ENCODE measurements at regions not wholly inside any gene's neighbourhood (a gene's known extent, or its start where the extent isn't known, plus 50 kb on each side); places are given as distances from the start of the nearest gene placed in this dataset.
A peak's percentile ranks its signal among the peaks of the same experiment; 100 is the strongest.

- TF ChIP-seq CTCF (IDR thresholded peaks at IDR 0.05; ENCODE audit: low read depth, low read length): no peak
- H3K4me3 ChIP-seq (replicated peaks in 1 of 2; ENCODE audit: low read depth in 2 of 2, low read length in 2 of 2): no peak overlapping the region
Measured at GRCh38 chr14:42556551-42556950, 949.9 kb downstream of the LRFN5 start.

GRCh38 chr14:42555365-42555764 lies 948.7 kb downstream of the LRFN5 start:
- DNase-seq (ENCODE audit: low read depth in 2 of 2): no peak
- no peak for TF ChIP-seq CTCF (IDR thresholded peaks at IDR 0.05; ENCODE audit: low read depth, low read length)

More at GRCh38 chr14:42556551-42556950, 949.9 kb downstream of the LRFN5 start:
- no peak for DNase-seq (ENCODE audit: low read depth in 2 of 2)

GRCh38 chr14:42554091-42554490 lies 947.4 kb downstream of the LRFN5 start:
- no peak for TF ChIP-seq CTCF (IDR thresholded peaks at IDR 0.05; ENCODE audit: low read depth, low read length)

More at GRCh38 chr14:42555365-42555764, 948.7 kb downstream of the LRFN5 start:
- H3K4me3 ChIP-seq (replicated peaks in 1 of 2; ENCODE audit: low read depth in 2 of 2, low read length in 2 of 2): no peak overlapping the region

GRCh38 chr14:42550310-42550709 lies 943.6 kb downstream of the LRFN5 start:
- TF ChIP-seq CTCF (IDR thresholded peaks at IDR 0.05; ENCODE audit: low read depth, low read length): no peak
- DNase-seq (ENCODE audit: low read depth in 2 of 2): no peak
- no peak overlapping the region for H3K4me3 ChIP-seq (replicated peaks in 1 of 2; ENCODE audit: low read depth in 2 of 2, low read length in 2 of 2)

More at GRCh38 chr14:42554091-42554490, 947.4 kb downstream of the LRFN5 start:
- DNase-seq (ENCODE audit: low read depth in 2 of 2): no peak
- H3K4me3 ChIP-seq (replicated peaks in 1 of 2; ENCODE audit: low read depth in 2 of 2, low read length in 2 of 2): no peak overlapping the region

- H3K4me3 ChIP-seq (replicated peaks in 1 of 2; ENCODE audit: low read depth in 2 of 2, low read length in 2 of 2): no peak overlapping the region
- TF ChIP-seq CTCF (IDR thresholded peaks at IDR 0.05; ENCODE audit: low read depth, low read length): no peak
- DNase-seq (ENCODE audit: low read depth in 2 of 2): no peak
Measured at GRCh38 chr14:42548349-42548748, 941.7 kb downstream of the LRFN5 start.

- DNase-seq (ENCODE audit: low read depth in 2 of 2): no peak
- no peak for TF ChIP-seq CTCF (IDR thresholded peaks at IDR 0.05; ENCODE audit: low read depth, low read length)
- H3K4me3 ChIP-seq (replicated peaks in 1 of 2; ENCODE audit: low read depth in 2 of 2, low read length in 2 of 2): no peak overlapping the region
Measured at GRCh38 chr14:42545636-42546035, 939.0 kb downstream of the LRFN5 start.

- no peak for TF ChIP-seq CTCF (IDR thresholded peaks at IDR 0.05; ENCODE audit: low read depth, low read length)
- H3K4me3 ChIP-seq (replicated peaks in 1 of 2; ENCODE audit: low read depth in 2 of 2, low read length in 2 of 2): no peak overlapping the region
- peak; percentile 21 to 22 for DNase-seq (ENCODE audit: low read depth in 2 of 2)
Measured at GRCh38 chr14:42541535-42542001, 934.9 kb downstream of the LRFN5 start.
